ENCODE measurements at regions not wholly inside any gene's neighbourhood (a gene's known extent, or its start where the extent isn't known, plus 50 kb on each side); places are given as distances from the start of the nearest gene placed in this dataset.

DNA sequence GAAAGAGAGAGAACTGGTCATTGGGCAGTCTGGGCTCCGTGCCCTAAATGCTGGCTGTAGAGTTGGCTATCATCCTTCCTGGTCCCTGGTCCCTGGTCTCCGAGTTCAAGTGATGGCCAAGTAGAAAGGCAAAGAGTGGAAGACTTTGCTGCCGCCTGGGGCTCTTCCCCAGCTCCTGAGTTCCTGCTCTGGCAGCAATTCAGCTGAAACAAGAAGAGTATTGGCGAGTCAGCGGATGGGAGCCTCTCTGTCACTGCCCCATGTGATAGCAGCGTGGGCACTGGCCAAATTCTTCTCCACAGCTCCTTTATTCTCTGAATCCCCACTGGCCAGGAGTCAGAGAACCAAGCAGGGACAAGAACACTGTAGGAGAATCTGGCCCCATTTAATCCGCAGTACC is 351.0 kb upstream of the POU3F3 start:
- no peak overlapping the region for H3K9ac ChIP-seq (ENCODE audit: low read length)
- no peak overlapping the region for H3K27ac ChIP-seq (ENCODE audit: low read depth, low read length)
- no peak overlapping the region for H3K4me3 ChIP-seq (ENCODE audit: low read length)
- H3K4me1 ChIP-seq (ENCODE audit: control insufficient read depth, insufficient read depth, low read length), result no peaks in the 10 kb centered on the region
- no peaks in the 10 kb centered on the region for H3K36me3 ChIP-seq (ENCODE audit: control insufficient read depth, insufficient read depth, low read length)
- no peaks in the 10 kb centered on the region for H3K27me3 ChIP-seq (ENCODE audit: control insufficient read depth, insufficient read depth, low read length)

DNA sequence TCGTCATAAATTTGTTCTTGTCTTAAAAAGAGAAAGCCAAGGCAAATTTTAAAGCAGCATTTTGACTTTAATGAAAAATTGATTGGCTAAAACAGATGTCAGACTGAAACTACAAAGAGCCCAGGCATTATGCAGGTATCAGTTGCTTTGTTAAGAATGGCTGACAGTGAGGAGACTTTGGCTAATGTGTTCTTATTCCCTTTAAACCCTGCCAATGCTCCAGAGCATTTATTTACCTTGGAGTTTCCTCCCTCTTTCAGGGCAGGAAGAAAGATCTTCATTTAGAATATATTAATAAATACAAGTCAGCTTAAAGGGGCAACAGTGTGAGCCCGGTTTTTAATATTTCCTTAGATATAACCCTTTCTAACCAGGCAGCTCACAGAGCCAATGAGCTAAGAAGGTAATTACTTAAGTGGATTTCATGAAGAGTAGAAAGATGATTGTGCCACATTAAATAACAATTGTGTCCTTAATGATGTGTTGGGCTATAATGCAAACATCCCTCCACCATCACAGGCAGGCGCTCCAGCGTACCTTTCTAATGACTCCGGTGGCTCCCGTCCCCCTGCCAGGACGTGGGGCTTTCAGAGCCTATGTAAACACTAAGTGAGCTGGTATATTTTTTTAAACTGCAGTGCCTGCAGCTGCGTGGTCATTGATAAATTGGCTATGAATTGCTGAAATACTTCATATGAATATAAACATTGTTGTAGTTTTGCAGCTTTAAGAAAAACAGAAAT is 349.4 kb upstream of the POU3F3 start:
- Histone ChIP-seq H3K36me3 (ENCODE audit: control insufficient read depth, insufficient read depth, low read length) (no peaks in the 10 kb centered on the region), H3K27ac (ENCODE audit: low read depth, low read length) (no peak overlapping the region), H3K9ac (ENCODE audit: low read length) (no peak overlapping the region), H3K4me3 (ENCODE audit: low read length) (no peak overlapping the region), H3K27me3 (ENCODE audit: control insufficient read depth, insufficient read depth, low read length) (no peaks in the 10 kb centered on the region), H3K4me1 (ENCODE audit: control insufficient read depth, insufficient read depth, low read length) (no peaks in the 10 kb centered on the region)

DNA sequence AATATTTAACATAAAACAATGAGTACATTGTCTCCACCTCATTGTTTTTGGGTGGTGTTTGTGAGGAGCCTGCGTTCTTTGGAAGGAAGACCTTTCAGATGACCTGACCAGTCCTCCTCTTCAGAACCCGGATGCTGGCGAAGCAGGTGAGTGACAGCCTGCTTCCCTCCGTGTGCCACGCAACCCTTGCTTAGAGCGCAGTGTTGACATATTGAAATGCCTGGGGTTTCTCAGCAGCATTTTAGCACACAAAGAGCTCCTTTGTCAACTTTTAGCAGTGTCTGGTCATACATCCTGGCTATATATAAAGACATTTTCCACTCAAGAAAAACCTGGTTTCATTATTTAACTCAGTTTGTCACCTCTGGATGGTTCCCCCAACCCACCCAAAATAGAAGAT is 335.7 kb upstream of the POU3F3 start:
- Histone ChIP-seq H3K27me3 (ENCODE audit: control insufficient read depth, insufficient read depth, low read length) (no peaks in the 10 kb centered on the region), H3K9ac (ENCODE audit: low read length) (no peak overlapping the region), H3K27ac (ENCODE audit: low read depth, low read length) (no peak overlapping the region), H3K4me3 (ENCODE audit: low read length) (no peak overlapping the region), H3K36me3 (ENCODE audit: control insufficient read depth, insufficient read depth, low read length) (no peaks in the 10 kb centered on the region), H3K4me1 (ENCODE audit: control insufficient read depth, insufficient read depth, low read length) (no peaks in the 10 kb centered on the region)

DNA sequence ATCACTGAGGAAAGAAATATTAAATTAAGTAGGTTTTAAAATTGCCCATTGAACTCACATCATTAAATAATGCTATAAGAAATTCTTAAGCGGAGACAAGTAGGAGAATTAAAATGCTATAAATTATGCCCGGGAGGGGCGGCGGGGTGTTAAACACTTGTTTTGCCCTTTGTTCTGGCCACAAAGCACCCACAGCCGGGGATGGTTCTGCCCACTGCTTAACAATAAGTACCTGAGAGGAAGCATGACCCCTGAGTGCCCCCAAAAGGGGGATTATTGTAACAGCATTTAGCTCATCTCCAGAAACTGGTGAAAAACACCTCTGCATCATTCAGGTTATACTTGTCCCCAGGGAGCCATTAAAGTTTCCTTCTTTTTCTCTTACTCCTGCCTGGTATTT is 332.7 kb upstream of the POU3F3 start:
- H3K27ac ChIP-seq (ENCODE audit: low read depth, low read length), result no peak overlapping the region
- H3K9ac ChIP-seq (ENCODE audit: low read length), result no peak overlapping the region
- no peaks in the 10 kb centered on the region for H3K27me3 ChIP-seq (ENCODE audit: control insufficient read depth, insufficient read depth, low read length)
- no peak overlapping the region for H3K4me3 ChIP-seq (ENCODE audit: low read length)
- no peaks in the 10 kb centered on the region for H3K4me1 ChIP-seq (ENCODE audit: control insufficient read depth, insufficient read depth, low read length)
- no peaks in the 10 kb centered on the region for H3K36me3 ChIP-seq (ENCODE audit: control insufficient read depth, insufficient read depth, low read length)

DNA sequence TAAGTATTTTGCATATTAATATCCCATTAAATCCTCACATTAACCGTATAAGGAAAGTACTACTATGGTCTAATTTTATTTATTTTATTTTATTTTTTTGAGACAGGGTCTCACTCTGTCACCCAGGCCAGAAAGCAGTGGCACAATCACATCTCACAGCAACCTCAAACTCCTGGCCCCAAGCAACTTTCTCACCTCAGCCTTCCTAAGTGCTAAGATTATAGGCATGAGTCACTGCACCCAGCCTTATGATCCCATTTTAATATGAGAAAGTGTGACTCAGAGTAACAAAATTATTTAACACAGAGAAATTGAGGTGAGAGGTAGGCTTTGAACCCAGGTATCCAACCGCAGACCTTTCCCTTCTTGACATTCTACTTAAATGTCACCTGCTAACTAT is 330.0 kb upstream of the POU3F3 start:
- Histone ChIP-seq H3K9ac (ENCODE audit: low read length) (no peak overlapping the region), H3K27me3 (ENCODE audit: control insufficient read depth, insufficient read depth, low read length) (no peaks in the 10 kb centered on the region), H3K36me3 (ENCODE audit: control insufficient read depth, insufficient read depth, low read length) (no peaks in the 10 kb centered on the region), H3K4me3 (ENCODE audit: low read length) (no peak overlapping the region), H3K4me1 (ENCODE audit: control insufficient read depth, insufficient read depth, low read length) (no peaks in the 10 kb centered on the region), H3K27ac (ENCODE audit: low read depth, low read length) (no peak overlapping the region)

DNA sequence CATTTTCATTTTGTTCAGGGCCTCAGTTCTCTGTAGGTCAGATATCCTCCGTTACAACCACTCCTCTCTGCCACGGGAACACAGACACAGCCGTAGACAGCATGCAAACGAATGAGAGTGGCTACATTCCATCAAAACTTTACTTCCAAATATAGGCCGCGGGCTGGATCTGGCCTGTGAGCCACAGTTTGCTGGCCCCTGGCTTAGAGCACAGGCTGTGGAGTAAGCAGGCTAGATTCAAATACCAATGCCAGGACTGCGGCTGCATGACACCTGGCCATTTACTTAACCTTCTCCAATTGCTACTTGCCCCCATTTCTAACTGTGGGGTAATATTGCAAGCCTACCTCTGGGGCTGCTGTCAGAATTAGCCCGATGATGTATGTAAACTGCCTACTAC is 325.8 kb upstream of the POU3F3 start:
- H3K36me3 ChIP-seq (ENCODE audit: control insufficient read depth, insufficient read depth, low read length), result no peaks in the 10 kb centered on the region
- no peak overlapping the region for H3K27ac ChIP-seq (ENCODE audit: low read depth, low read length)
- no peaks in the 10 kb centered on the region for H3K4me1 ChIP-seq (ENCODE audit: control insufficient read depth, insufficient read depth, low read length)
- no peaks in the 10 kb centered on the region for H3K27me3 ChIP-seq (ENCODE audit: control insufficient read depth, insufficient read depth, low read length)
- no peak overlapping the region for H3K9ac ChIP-seq (ENCODE audit: low read length)
- no peak overlapping the region for H3K4me3 ChIP-seq (ENCODE audit: low read length)

DNA sequence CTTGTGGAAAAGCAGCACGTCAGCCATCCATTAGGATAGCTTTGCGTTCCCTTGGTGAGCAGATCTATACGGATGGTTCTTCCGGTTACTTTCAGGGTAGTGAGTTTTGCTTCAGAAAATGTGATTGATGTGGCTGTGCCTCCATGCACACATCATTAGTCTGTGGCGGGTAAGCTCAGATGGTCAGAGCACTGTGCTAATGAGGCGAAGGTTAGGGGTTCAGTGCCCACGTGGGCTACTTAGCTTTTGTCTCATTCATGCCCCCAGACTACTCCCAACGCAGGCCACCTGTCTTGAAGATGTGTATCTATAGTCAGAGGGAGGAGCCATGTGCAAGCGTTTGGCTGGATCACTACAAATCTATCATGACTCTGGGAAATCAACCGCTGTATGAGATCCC is 322.8 kb upstream of the POU3F3 start:
- Histone ChIP-seq H3K4me1 (ENCODE audit: control insufficient read depth, insufficient read depth, low read length) (no peaks in the 10 kb centered on the region), H3K27ac (ENCODE audit: low read depth, low read length) (no peak overlapping the region), H3K27me3 (ENCODE audit: control insufficient read depth, insufficient read depth, low read length) (no peaks in the 10 kb centered on the region), H3K36me3 (ENCODE audit: control insufficient read depth, insufficient read depth, low read length) (no peaks in the 10 kb centered on the region), H3K4me3 (ENCODE audit: low read length) (no peak overlapping the region), H3K9ac (ENCODE audit: low read length) (no peak overlapping the region)

DNA sequence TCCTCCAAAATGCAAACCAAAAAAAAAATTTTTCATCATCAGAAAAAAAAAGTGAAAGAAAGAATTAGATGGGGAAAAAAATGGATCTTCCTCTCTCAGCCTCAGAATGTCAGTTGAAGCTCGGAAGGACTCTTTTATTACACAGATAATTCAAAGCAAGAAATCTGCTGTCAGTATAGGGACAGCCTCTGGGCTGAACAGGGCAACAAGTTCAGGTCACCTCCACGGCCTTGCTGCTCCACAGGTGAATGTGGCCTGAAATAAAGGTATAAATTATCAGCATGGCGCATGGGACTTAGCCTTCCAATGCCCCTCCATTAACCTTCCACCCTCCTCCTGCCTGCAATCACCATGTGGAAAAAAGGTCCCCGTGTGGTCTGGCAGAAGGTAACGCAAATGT is 316.8 kb upstream of the POU3F3 start:
- H3K27me3 ChIP-seq (ENCODE audit: control insufficient read depth, insufficient read depth, low read length), result no peaks in the 10 kb centered on the region
- no peak overlapping the region for H3K27ac ChIP-seq (ENCODE audit: low read depth, low read length)
- no peak overlapping the region for H3K4me3 ChIP-seq (ENCODE audit: low read length)
- no peak overlapping the region for H3K9ac ChIP-seq (ENCODE audit: low read length)
- H3K36me3 ChIP-seq (ENCODE audit: control insufficient read depth, insufficient read depth, low read length), result no peaks in the 10 kb centered on the region
- no peaks in the 10 kb centered on the region for H3K4me1 ChIP-seq (ENCODE audit: control insufficient read depth, insufficient read depth, low read length)

DNA sequence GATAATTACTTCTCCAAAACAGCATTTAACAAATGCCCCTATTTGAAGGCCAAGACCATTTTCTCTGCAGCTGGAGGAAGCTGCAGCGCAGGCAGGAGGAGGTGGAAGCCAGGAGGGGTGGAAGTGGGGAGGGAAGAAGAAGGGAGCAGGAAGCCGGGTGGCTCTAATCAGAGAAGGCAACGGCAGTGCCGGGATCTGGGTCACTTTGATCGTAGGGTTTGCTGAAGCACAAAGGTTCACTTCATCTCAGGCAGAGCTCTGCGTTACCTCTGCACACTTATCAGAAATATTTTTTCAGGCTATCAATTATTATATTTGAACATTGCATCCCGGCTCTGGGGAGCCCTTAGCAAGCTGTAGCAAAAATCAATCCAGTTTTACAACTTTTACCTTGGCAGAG is 315.8 kb upstream of the POU3F3 start:
- Histone ChIP-seq H3K4me3 (ENCODE audit: low read length) (no peak overlapping the region), H3K9ac (ENCODE audit: low read length) (no peak overlapping the region), H3K4me1 (ENCODE audit: control insufficient read depth, insufficient read depth, low read length) (no peaks in the 10 kb centered on the region), H3K27me3 (ENCODE audit: control insufficient read depth, insufficient read depth, low read length) (no peaks in the 10 kb centered on the region), H3K27ac (ENCODE audit: low read depth, low read length) (no peak overlapping the region), H3K36me3 (ENCODE audit: control insufficient read depth, insufficient read depth, low read length) (no peaks in the 10 kb centered on the region)

DNA sequence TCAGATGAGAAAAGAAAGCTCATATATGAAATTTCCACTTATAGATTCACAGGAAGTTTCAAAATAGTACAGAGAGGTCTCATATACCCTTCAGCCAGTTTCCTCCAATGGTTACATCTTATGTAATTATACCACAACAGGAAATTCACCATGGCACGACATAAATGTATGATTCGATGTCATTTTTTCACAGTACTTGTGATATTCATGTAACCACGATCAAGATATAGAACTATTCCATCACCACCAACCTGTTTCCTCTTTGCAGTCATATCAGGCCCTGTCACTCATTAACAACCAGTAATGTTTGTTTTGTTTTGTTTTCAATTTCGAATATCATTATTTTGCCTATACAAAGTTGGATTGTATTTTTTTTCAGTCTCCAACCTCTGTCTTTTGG is 314.3 kb upstream of the POU3F3 start:
- H3K4me1 ChIP-seq (ENCODE audit: control insufficient read depth, insufficient read depth, low read length), result no peaks in the 10 kb centered on the region
- H3K4me3 ChIP-seq (ENCODE audit: low read length), result no peak overlapping the region
- no peak overlapping the region for H3K27ac ChIP-seq (ENCODE audit: low read depth, low read length)
- no peaks in the 10 kb centered on the region for H3K27me3 ChIP-seq (ENCODE audit: control insufficient read depth, insufficient read depth, low read length)
- no peaks in the 10 kb centered on the region for H3K36me3 ChIP-seq (ENCODE audit: control insufficient read depth, insufficient read depth, low read length)
- H3K9ac ChIP-seq (ENCODE audit: low read length), result no peak overlapping the region

DNA sequence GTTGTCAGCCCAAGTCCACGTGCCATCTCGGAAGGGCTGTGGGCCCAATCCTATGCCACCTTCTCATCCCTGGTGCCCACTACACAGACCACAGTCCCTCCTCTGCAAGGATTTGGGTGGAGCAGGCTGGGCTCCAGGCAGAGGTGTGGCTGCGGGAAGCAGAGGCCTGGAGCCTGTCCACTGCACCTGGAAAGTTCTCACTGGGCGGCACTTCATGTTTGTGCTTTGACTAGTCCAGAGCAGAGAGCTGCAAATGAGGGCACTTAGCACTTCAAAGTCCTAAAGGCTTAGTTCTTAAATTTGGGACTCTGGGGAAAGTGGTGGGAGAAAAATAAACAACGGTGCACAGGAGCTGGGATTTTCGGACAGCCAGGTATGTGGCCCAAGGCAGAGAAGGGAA is 308.9 kb upstream of the POU3F3 start:
- no peaks in the 10 kb centered on the region for H3K27me3 ChIP-seq (ENCODE audit: control insufficient read depth, insufficient read depth, low read length)
- no peak overlapping the region for H3K4me3 ChIP-seq (ENCODE audit: low read length)
- no peak overlapping the region for H3K9ac ChIP-seq (ENCODE audit: low read length)
- no peaks in the 10 kb centered on the region for H3K36me3 ChIP-seq (ENCODE audit: control insufficient read depth, insufficient read depth, low read length)
- no peaks in the 10 kb centered on the region for H3K4me1 ChIP-seq (ENCODE audit: control insufficient read depth, insufficient read depth, low read length)
- no peak overlapping the region for H3K27ac ChIP-seq (ENCODE audit: low read depth, low read length)

DNA sequence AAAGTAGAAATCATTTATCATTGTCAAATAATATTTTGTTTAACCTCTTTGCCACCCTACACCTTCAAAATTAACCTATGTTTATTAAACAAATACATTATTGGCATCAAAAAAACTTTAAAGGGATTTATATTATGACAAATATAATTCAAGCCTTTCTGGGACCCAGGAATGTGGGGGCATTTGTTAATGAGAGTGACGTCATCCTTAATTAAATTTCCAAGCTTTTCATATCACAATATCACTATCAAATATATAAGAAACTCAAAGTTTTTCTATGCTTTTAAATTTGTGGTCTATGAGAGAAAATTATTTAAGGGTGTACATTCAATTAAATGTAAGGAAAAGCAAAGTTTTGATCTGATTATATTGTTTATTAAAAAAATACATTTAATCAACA is 307.4 kb upstream of the POU3F3 start:
- no peaks in the 10 kb centered on the region for H3K36me3 ChIP-seq (ENCODE audit: control insufficient read depth, insufficient read depth, low read length)
- no peaks in the 10 kb centered on the region for H3K27me3 ChIP-seq (ENCODE audit: control insufficient read depth, insufficient read depth, low read length)
- H3K9ac ChIP-seq (ENCODE audit: low read length), result no peak overlapping the region
- no peak overlapping the region for H3K27ac ChIP-seq (ENCODE audit: low read depth, low read length)
- no peak overlapping the region for H3K4me3 ChIP-seq (ENCODE audit: low read length)
- no peaks in the 10 kb centered on the region for H3K4me1 ChIP-seq (ENCODE audit: control insufficient read depth, insufficient read depth, low read length)

DNA sequence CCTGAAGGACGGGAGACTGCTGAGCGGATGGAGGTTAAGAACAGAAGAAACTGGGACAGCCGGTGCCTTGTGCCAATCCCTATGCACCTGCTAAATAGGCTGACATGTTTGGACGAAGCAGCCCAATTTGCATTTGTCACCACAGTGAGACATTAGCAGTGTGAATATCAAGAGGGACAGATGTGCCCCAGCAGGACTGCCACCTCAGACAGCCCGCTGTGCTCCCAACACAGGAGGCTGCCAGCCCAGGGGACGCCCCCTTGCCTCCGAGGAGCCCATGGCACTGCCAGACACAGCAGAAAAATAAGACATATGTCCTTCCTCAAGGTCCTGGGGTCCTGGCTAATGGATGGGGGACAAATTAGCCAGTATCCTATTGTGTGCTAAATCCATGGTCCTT is 306.7 kb upstream of the POU3F3 start:
- H3K4me1 ChIP-seq (ENCODE audit: control insufficient read depth, insufficient read depth, low read length), result no peaks in the 10 kb centered on the region
- H3K9ac ChIP-seq (ENCODE audit: low read length), result no peak overlapping the region
- H3K27me3 ChIP-seq (ENCODE audit: control insufficient read depth, insufficient read depth, low read length), result no peaks in the 10 kb centered on the region
- no peak overlapping the region for H3K27ac ChIP-seq (ENCODE audit: low read depth, low read length)
- no peak overlapping the region for H3K4me3 ChIP-seq (ENCODE audit: low read length)
- no peaks in the 10 kb centered on the region for H3K36me3 ChIP-seq (ENCODE audit: control insufficient read depth, insufficient read depth, low read length)
